GM18498 (cell line): ENCODE measurements at regions not wholly inside any gene's neighbourhood (a gene's known extent, or its start where the extent isn't known, plus 50 kb on each side); places are given as distances from the start of the nearest gene placed in this dataset.

ENCODE experiments used
- ATAC-seq: cut with Tn5 transposase; IDR thresholded peaks from one replicate; pipeline ENCODE4 v1.9.1; 2021; ENCODE audit warnings: mild to moderate bottlenecking, moderate library complexity; ENCODE audit not compliant: unreplicated experiment

DNA sequence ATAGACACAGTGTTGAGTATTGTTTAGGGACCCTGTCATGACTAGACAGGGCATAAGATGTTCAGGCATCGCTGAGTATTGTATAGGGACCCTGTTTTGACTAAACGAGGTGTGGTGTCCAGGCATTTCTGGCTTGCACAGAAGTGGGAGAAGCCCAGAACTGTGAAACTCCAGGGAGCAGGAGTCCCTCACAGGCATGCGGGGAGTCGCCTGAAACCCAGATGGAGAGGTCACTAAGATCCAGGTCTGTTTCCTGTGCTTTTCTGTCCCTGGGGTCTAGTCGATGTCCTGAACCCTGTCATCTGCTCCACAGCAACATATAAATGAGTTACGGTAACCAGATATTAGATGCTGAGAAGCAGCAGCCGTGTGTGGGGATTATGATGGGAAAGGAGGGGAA lies 469.0 kb upstream of the SALL3 start:
- no peak for ATAC-seq

DNA sequence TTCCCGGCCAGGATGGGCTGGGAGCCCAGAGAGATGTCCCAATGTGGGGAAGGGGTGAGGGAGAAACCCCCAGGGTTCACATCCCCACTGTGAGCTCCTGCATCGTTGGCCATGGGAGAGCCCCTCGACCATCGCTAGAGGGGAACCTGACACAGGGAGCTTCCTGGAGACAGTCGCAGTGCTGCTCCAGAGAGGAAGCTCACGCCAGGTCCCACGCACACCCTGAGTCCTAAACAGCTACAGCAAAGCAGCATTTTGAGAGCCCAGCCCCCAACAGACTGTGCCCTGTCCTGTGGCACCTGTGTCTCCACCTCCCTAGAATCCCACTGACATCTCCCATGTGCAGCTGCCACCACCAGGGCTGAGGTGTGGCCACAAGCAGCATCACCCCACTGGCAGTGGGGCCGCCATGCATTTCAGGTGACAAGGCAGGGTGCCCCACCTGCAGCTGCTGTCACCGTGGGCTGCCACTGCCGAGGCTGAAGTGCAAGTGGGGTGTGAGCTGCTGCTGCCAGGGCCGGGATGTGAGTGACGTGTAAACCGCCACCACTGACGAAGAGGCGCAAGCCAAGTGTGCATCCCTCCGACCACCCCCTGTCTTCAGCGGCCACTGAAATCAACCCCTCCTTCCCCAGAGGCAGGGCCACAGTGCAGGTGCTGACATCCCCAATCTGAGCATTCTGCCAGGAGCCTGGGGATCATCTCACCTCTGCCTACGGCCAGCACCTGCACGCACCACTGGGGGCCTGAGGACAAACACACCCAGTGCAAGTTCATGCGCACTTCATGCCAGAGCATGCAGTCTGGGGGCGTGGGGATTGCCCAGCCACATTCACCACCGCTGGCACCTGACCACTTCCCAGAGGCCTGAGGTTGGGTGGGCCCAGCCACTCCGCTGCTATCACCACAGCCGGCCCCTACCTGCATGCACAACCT lies 467.7 kb upstream of the SALL3 start:
- ATAC-seq: no peak

DNA sequence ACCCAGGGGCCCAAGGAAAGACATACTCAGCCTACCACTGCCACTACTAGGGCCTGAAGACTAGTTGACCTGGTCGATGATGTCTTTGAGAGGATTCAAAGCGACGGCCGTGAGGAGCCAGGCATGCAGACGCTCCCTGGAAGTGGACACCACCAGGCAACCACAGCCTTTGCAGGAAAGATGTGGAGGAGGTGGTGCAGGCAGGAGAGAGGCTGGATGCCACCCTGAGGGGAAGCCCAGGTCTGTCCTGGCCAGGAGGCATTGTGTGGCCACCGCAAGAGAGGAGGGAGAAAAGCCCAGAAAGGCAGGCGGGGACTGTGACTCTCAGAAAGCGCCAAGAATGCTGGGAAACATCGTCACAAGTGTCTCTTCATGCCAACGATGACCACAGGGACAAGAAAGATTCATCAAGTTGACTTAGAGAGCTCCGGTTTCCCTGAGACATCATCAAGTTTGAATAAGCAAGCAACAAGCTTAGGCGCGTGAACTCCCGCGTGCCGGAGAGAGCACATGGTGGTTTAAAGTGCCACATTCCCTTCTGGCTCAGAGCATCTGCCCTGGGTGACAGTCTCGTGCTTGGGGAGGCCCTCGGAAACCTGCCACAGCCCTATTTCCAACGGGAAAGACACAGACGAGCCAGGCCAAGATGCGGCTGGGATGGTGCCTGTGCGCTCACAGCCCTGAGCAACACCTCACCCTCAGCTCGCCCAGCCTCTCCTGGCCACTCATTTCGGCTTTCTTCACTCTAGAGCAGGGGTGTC lies 464.5 kb upstream of the SALL3 start:
- no peak for ATAC-seq

DNA sequence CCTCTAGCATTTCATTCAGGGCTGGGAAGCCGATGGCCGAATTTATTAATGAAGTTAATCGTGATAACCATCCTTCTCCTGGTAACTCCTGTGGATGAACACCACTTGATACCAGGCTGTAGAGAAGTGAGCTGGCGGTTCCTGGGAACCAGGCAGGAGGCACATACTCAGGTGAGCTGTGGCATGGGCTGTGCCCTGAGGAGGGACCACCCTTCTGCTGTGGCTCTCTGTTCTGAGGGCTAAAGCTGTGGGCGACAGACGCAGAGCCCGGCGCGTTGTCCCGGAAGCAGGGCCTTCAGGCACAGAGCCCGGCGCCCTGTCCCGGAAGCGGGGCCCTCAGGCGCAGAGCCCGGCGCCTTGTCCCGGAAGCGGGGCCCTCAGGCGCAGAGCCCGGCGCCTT lies 462.3 kb upstream of the SALL3 start:
- no peak for ATAC-seq

DNA sequence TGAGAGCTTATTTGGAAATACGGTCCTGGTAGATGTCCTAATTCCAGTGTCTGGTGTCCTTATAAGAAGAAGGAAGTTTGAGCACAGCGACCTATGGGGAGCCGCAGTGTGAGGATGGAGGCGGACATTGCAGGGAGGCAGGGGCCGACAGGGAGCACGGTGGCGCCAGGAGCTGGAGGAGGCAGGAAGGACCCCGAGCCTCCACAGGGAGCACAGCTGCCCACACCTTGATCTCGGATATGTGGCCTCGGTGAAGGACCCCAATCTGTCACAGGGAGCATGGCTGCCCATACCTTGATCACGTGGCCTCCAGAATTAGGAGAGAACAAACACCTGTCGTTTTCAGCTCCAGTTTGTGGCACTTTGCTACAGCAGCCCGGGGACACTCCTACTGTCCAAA lies 461.6 kb upstream of the SALL3 start:
- no peak for ATAC-seq

DNA sequence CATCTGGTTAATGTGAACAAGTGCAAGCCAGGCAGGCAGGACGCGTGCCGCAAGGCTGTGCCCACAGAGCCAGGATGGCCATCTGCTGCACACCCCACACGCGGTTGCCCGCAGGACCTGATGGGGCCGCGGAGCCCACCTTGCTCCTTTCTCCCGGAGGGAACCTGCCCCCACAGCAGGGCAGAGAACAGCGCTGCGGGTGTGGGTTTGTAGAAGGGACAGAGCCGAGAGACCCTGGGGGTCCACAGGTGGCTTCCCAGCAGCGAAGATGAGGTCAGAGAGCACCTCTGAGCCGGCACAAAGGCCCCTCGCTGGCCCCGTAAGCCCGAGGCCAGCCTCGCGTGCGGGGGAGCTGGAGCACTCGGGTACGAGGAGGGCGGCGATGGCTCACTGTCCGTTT lies 460.8 kb upstream of the SALL3 start:
- ATAC-seq: no peak

DNA sequence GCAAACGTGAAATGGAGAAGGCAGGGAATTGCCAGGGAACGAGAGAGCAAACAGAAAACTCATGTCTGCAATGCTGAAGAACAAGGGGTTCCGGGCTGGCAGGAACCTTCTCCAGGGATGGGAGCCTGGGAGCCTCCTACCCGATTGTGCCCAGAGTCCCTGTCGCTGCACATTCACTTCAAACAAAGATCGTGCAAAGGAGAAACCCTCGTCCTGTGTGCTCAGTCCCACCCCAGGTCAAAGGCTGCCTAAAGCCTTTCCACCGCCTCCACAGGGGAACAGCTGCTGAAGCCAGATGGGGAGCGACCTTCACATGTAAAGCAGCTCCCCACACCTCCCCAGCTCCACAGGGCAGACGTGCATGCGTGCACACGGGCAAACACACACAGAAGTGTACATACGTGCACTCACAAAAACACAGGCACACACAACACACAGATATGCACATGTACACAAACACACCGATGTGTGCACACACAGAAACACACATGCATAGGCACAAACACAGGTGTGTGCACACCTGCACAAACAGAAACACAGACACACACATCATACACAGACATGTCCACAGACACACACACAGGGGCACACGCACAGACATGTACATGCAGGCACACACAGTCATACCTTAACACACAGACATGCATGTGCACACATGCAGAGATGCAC lies 460.1 kb upstream of the SALL3 start:
- no peak for ATAC-seq

DNA sequence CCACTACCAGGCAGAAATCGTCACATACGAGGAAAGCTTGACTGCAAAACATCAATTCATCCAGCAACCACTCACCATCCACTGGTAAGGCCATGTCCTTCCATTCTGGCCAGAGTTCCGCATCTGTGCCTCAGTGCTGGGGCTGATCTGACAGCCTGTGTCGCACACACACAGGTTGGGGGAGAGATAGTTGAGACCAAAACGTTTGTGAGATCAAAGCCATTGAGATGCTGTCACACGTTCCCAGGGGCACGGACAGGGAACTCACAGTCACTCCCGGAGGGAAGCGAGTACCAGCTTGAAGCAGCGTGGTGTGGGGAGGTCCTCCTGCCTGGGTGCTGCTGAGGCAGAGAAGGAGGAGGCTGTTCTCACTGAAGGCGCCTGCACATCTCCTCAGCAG lies 458.5 kb upstream of the SALL3 start:
- ATAC-seq: no peak

DNA sequence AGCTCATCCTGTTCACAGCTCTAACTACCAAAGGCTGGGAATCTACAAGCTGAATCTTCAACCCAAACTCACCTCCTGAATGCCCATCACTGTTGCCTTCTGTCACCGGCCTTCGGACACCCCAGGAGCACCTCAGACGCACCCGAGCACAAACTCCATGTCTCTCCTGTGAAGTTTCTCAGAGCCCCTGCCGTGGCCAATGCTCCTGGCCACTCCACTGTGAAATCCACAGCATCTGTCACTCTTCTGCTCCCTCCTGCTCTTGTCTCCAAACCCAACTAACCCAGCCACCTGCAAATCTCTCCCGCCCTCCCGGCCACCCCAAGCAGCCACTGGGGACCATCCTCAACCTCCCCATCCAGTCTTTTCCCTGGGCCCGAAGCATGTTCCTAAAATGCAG lies 457.9 kb upstream of the SALL3 start:
- ATAC-seq: no peak

DNA sequence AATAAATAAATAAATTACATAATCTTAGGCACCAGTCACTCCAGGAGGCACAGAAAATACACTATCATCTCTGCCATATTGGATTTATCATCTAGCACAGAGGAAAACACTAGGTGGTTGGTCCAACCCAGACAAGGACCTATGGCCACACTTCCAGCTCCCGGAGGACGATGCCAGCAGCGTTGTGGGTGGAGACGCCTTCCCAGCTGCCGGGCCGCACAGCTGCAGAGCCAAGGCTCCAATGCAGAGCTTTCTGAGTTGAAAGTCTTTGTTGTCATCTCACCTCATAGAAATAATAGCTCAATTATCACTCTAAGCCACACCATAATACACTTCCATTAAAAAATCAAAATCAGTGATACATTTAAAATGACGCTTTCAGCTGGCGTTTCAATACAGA lies 457.1 kb upstream of the SALL3 start:
- no peak for ATAC-seq

DNA sequence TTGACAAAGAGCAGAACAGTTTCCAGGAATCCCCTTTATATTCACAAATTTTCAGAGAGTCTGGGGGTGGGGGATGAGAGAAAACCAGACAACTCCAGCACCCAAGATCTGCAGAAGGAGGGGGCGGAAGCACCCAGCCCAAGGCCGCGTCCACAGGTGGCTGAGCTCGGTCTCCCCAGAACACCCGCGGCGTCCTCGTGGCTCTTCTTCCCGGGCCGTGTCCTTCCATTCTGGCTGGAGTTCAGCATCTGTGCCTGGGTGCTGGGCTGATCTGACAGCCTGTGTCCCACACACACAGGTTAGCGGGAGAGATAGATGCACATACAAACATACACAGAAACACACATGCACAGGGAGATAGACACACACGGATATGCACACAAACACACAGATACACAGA lies 455.8 kb upstream of the SALL3 start:
- ATAC-seq: no peak

DNA sequence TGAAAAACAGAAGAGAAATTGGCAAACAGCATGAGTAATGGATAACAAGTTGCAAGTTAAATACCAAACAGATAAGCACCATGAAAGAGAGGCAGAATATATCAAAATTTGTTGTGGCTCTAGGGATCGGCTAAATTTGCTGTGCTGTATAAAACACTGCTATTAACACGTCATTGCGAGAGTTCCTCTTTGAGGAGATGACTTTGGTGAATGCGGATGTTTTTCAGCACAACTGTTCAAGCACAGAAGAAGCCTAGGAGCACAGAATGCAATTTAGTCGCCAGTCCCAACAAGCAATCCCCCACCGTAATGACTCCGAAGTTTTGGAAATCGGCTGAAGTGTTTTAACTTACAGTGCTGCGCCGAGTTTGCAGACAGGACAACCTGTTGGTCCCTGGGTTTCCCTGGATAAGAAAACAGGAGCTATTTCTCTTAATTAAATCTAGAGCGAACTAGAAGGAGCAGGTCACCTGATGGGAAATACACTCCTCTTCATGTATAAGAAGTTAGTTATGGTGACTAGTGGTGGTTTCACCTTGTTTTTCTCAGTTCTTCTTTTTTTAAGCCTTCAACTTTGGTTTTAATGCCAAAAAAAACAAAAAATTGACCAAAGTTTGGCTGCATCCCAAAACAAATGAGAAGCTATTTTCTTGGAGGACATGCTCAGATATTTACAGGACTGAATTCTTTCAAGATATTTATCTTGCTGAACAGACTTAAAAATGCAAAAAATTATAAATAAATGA lies 454.1 kb upstream of the SALL3 start:
- no peak for ATAC-seq

DNA sequence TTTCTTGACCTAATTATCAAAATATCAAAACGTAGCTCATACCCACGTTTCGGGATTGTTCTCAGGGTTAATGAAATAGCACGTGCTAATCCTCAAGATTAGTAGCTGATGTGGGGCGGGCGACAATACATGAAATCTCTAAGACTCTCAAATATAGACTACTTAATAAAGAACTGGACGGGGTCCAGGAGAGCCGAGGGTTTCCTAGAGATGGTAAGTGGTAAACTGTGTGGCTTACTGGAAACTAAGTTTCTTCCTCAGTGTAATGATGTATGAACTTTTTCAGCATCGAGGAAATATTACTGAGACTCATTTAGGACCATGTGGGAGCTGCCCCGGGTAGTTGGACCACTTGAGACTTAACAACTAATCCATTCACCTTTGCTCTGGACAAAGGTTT lies 453.3 kb upstream of the SALL3 start:
- ATAC-seq: no peak

DNA sequence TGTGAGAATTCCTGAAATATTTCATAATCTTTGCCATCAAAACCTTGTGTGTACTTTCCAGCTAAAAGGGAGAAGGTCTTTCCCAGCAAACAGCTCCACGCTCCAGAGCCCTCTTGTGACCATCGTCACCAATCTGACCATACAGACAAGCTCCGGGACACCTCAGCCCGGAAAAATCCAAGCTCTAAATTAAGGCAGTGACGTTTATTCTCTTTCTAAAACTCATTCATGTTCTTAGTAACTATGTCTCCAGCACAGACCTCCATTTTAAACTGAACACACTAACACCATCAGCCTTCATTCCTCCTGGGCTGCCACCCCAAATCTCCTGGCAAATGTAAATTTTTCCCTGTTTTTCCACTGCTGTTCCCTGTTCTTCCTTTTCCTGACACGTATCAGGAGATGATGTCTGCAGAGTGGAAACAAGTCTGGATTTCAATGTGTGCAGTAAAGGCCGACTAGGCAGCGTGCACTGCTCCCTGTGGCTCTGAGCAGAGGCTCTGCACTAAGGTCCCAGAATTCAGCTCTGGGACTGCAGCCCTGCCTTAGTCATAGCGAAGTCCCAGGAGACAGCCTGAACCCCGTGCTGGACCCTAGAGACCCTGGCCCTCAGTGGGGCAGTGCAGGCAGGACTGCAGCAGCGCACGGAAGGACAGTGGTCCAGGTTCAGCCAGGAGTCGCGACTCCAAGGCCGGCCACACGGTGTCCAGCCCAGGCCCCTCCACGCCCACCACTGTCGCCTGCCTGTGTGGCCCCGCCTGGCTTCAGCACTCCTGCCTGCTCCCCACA lies 452.5 kb upstream of the SALL3 start:
- no peak for ATAC-seq

DNA sequence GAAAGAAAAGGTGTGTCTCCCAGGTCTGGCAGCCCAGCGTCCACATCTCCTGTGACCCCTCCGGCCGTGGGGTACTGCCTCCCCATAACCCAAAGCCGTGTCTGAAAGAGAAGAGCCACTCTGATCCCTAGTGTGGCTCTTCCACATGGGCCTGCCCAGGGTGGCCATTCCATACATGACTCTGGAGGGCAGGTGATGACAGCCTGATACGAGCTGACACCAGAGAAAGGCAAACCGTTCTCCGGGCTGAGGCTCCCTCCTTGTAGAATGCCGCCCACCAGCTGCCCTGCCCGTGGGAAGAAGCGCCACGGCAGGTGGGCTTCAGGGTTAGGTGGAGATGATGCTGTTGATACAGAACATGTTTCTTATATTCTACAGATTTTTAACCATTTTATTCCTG lies 451.6 kb upstream of the SALL3 start:
- ATAC-seq: no peak

DNA sequence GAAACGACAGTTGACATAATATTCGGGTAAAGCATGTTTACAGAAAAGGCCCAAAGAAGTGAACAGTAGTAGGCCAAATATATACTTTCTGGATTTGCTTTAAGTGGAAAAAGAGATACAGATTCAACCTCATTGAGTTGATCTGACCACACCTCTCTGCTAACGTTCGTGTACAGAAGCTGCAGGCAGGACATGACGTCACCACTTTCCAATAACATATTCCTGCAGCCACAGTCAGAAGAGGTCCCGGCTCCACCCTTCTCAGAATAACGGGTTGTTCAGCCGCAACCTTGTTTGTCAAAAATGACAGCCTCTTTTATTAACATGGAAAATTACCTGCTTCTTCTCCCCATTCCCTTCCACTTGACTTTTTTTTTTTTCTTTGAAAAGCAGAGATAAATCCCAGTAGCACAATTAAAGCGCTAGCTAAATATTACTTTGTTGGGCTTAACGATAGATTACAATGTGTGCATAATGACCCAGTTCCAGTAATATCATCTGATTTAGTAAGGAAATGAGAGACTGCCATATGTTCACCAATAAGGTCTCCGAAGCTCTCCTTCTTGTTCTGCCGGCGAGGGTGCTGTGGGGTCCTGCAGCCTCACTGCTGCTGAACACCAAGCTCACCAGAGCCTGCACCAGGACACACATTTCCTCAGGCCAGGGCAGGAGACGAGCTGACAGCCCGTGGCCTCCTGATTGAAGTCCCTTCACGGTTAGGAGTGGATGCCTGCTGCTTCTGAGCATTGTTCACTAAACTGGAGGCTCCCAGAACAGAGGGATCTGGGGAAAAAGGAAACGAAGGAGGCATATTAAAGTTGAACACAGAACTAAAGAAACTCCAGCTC lies 451.0 kb upstream of the SALL3 start:
- no peak for ATAC-seq

DNA sequence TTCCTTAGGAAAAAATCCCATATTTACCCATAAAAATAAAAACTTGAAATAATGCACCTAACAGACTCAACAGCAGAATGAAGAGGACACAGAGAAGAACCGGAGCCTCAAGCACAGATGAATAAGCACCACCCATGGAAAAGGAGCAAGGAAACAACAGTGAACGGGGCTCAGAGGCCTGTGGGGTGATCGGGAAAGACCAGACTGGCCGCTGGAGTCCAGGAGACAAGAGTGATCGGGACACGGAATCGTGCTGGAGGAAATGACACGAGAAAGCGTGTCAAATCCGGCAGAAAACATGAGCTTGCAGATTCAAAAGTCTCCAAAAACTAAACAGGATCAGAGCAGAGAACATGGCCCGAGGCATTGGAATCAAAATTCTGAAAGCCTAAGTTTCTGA lies 448.0 kb upstream of the SALL3 start:
- ATAC-seq: no peak

DNA sequence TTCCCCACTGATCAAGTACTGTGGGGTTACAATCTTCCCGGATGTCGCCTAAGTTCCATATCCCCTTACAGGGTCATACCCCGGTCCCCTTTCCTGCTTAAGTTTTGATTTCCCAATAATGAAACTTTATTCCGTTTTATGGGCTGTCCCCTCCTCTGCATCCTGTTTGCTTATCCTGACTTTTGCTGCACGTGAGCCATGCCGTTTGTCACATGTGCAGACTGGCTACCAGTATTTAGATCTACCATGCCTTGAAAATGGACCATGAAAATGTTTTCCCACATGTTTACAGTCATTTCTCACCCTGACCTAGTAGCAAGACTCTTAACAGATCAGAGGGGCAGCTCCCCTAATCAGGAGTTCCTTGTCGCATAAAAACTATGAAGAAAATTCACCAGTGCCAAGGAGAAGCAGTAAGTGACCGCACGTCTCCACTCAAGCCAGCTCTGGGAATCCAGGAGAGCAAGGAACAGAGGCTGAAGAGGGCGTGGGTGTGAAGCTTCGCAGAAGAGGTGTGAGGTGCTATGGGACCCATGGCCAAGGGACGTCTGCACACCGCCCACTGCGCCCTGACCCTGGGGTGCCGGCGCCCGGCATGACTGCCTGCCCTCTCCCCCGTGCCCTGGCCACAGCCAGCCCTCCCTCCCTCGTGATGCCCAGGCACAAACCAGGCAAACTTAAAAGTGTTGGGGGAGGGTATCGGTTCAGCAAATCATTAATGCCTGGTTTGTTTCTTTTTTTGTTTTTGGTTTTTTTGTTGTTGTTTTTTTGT lies 440.8 kb upstream of the SALL3 start:
- no peak for ATAC-seq
